ENCODE measurements at regions not wholly inside any gene's neighbourhood (a gene's known extent, or its start where the extent isn't known, plus 50 kb on each side); places are given as distances from the start of the nearest gene placed in this dataset.

DNA sequence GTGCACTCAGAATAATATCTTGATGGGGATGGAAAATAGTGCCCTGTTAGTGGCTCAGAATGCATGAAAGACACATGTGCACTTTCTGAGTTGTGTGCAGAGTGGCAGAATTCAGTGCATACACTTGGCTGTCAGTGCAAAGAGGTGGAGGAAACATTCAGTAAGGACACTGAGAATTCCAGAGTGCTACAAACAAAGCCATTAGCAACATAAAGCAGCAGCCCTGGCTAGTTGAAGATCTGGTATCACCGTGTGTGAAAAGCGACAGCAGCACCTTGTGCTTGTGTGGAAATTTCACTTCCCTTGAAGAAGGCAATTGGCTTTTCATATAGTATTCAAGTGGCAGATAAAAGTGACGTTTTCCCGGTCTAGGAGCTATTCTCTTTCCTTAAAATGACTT lies 810.4 kb downstream of the TRIML1 start:
- TF ChIP-seq CTCF (IDR thresholded peaks at IDR 0.05) (no peak), POLR2A (IDR thresholded peaks at IDR 0.05) (no peak)
